ENCODE measurements at regions not wholly inside any gene's neighbourhood (a gene's known extent, or its start where the extent isn't known, plus 50 kb on each side); places are given as distances from the start of the nearest gene placed in this dataset.

- Histone ChIP-seq H3K27me3 (ENCODE audit: insufficient read depth, low read length) (no peaks in the 10 kb centered on the region), H3K9me2 (ENCODE audit: low read depth, low read length) (no peaks in the 10 kb centered on the region), H3K9me3 (ENCODE audit: low read length) (no peaks in the 10 kb centered on the region), H3K4me1 (ENCODE audit: insufficient read depth, low read length, severe bottlenecking) (no peaks in the 10 kb centered on the region), H3K27ac (ENCODE audit: low read depth, low read length, poor library complexity, severe bottlenecking) (no peak overlapping the region), H4K20me1 (ENCODE audit: insufficient read depth, low read length) (no peaks in the 10 kb centered on the region), H3K79me2 (ENCODE audit: insufficient read depth, low read length) (no peaks in the 10 kb centered on the region), H2AFZ (ENCODE audit: low read length) (no peak overlapping the region), H3K36me3 (ENCODE audit: insufficient read depth, low read length) (no peaks in the 10 kb centered on the region), H3F3A (ENCODE audit: insufficient read depth, low read length) (no peaks in the 10 kb centered on the region), H3K4me3 (ENCODE audit: low read depth, low read length, poor library complexity, severe bottlenecking) (no peak overlapping the region), H3K4me2 (ENCODE audit: low read length) (no peak overlapping the region), H3K9ac (ENCODE audit: low read length) (no peak overlapping the region)
- TF ChIP-seq EZH2 (IDR thresholded peaks at IDR 0.05; ENCODE audit: borderline replicate concordance, low read length), result no peak
- TF ChIP-seq, protein P1, sequence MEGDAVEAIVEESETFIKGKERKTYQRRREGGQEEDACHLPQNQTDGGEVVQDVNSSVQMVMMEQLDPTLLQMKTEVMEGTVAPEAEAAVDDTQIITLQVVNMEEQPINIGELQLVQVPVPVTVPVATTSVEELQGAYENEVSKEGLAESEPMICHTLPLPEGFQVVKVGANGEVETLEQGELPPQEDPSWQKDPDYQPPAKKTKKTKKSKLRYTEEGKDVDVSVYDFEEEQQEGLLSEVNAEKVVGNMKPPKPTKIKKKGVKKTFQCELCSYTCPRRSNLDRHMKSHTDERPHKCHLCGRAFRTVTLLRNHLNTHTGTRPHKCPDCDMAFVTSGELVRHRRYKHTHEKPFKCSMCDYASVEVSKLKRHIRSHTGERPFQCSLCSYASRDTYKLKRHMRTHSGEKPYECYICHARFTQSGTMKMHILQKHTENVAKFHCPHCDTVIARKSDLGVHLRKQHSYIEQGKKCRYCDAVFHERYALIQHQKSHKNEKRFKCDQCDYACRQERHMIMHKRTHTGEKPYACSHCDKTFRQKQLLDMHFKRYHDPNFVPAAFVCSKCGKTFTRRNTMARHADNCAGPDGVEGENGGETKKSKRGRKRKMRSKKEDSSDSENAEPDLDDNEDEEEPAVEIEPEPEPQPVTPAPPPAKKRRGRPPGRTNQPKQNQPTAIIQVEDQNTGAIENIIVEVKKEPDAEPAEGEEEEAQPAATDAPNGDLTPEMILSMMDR (IDR thresholded peaks at IDR 0.05; ENCODE audit: low read length), result no peak
Observed at GRCh38 chr2:125885340-125885739, 770.6 kb upstream of the GYPC start.

DNA sequence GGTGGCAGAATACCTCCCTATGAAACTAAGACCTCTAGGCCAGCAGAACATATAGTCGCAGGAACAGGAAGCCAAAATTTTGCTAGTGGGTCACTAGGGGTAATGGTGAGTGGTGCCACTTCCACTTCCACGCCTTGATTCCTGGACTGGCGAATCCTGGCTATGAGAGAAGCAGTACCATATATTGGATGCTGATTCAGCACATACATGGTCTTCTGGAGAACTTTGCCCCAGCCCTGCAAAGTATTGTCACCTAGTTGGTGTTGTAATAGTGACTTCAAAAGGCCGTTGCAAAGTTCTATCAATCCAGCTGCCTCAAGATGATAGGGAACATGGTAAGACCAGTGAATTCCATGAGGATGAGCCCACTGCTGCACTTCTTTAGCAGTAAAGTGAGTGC is 769.8 kb upstream of the GYPC start:
- H2AFZ ChIP-seq (ENCODE audit: low read length), result no peak overlapping the region
- no peak overlapping the region for H3K9ac ChIP-seq (ENCODE audit: low read length)
- H3K79me2 ChIP-seq (ENCODE audit: insufficient read depth, low read length), result no peaks in the 10 kb centered on the region
- no peak overlapping the region for H3K4me3 ChIP-seq (ENCODE audit: low read depth, low read length, poor library complexity, severe bottlenecking)
- TF ChIP-seq, protein P1 (IDR thresholded peaks at IDR 0.05; ENCODE audit: low read length), result no peak
- no peak for TF ChIP-seq EZH2 (IDR thresholded peaks at IDR 0.05; ENCODE audit: borderline replicate concordance, low read length)
- no peaks in the 10 kb centered on the region for H3K27me3 ChIP-seq (ENCODE audit: insufficient read depth, low read length)
- no peaks in the 10 kb centered on the region for H3K4me1 ChIP-seq (ENCODE audit: insufficient read depth, low read length, severe bottlenecking)
- H3K9me2 ChIP-seq (ENCODE audit: low read depth, low read length), result no peaks in the 10 kb centered on the region
- H3K9me3 ChIP-seq (ENCODE audit: low read length), result no peaks in the 10 kb centered on the region
- no peaks in the 10 kb centered on the region for H3K36me3 ChIP-seq (ENCODE audit: insufficient read depth, low read length)
- no peak overlapping the region for H3K27ac ChIP-seq (ENCODE audit: low read depth, low read length, poor library complexity, severe bottlenecking)
- no peaks in the 10 kb centered on the region for H3F3A ChIP-seq (ENCODE audit: insufficient read depth, low read length)
- H4K20me1 ChIP-seq (ENCODE audit: insufficient read depth, low read length), result no peaks in the 10 kb centered on the region
- H3K4me2 ChIP-seq (ENCODE audit: low read length), result no peak overlapping the region

GRCh38 chr2:125901278-125901677 is 754.7 kb upstream of the GYPC start:
- H3F3A ChIP-seq (ENCODE audit: insufficient read depth, low read length), result no peaks in the 10 kb centered on the region

More at GRCh38 chr2:125901278-125901677, 754.7 kb upstream of the GYPC start:
- Histone ChIP-seq H3K27me3 (ENCODE audit: insufficient read depth, low read length) (no peaks in the 10 kb centered on the region), H3K27ac (ENCODE audit: low read depth, low read length, poor library complexity, severe bottlenecking) (no peak overlapping the region), H3K9me2 (ENCODE audit: low read depth, low read length) (no peaks in the 10 kb centered on the region), H3K4me1 (ENCODE audit: insufficient read depth, low read length, severe bottlenecking) (no peaks in the 10 kb centered on the region), H3K9me3 (ENCODE audit: low read length) (no peaks in the 10 kb centered on the region), H3K36me3 (ENCODE audit: insufficient read depth, low read length) (no peaks in the 10 kb centered on the region), H2AFZ (ENCODE audit: low read length) (no peak overlapping the region), H3K9ac (ENCODE audit: low read length) (no peak overlapping the region), H3K79me2 (ENCODE audit: insufficient read depth, low read length) (no peaks in the 10 kb centered on the region), H3K4me2 (ENCODE audit: low read length) (no peak overlapping the region), H3K4me3 (ENCODE audit: low read depth, low read length, poor library complexity, severe bottlenecking) (no peak overlapping the region), H4K20me1 (ENCODE audit: insufficient read depth, low read length) (no peaks in the 10 kb centered on the region)
- TF ChIP-seq EZH2 (IDR thresholded peaks at IDR 0.05; ENCODE audit: borderline replicate concordance, low read length), result no peak
- TF ChIP-seq, protein P1 (IDR thresholded peaks at IDR 0.05; ENCODE audit: low read length), result no peak
